ENCODE measurements at regions not wholly inside any gene's neighbourhood (a gene's known extent, or its start where the extent isn't known, plus 50 kb on each side); places are given as distances from the start of the nearest gene placed in this dataset.

DNA sequence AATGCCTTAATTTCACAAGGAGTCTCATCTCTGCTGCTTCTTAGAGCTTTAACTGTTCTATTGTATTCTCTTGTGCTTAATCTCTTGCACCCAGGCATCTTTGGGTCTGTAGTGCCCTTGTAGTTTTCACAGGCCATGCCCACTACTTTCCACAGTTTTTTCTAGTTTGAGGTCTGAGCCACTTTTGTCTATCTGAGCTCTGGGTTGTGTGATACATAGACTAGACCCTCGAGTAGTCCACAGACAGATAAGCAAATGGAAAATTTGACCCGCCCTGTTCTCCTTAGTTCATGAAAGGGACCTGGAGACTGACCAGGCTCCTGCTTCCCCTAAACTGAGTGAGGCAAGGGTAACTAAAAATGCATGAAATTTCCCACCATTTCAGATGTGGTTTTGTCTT is 466.8 kb upstream of the ZEB2 start (continued):
- TF ChIP-seq ZFP30 (CRISPR knock-in tag; IDR thresholded peaks at IDR 0.05) (no peak), TCF4 (CRISPR knock-in tag; IDR thresholded peaks at IDR 0.05; ENCODE audit: borderline replicate concordance) (no peak), BACH2 (CRISPR knock-in tag; IDR thresholded peaks at IDR 0.05; ENCODE audit: borderline replicate concordance) (no peak), ZNF8 (CRISPR knock-in tag; IDR thresholded peaks at IDR 0.05) (no peak)
- TF ChIP-seq, protein P1, sequence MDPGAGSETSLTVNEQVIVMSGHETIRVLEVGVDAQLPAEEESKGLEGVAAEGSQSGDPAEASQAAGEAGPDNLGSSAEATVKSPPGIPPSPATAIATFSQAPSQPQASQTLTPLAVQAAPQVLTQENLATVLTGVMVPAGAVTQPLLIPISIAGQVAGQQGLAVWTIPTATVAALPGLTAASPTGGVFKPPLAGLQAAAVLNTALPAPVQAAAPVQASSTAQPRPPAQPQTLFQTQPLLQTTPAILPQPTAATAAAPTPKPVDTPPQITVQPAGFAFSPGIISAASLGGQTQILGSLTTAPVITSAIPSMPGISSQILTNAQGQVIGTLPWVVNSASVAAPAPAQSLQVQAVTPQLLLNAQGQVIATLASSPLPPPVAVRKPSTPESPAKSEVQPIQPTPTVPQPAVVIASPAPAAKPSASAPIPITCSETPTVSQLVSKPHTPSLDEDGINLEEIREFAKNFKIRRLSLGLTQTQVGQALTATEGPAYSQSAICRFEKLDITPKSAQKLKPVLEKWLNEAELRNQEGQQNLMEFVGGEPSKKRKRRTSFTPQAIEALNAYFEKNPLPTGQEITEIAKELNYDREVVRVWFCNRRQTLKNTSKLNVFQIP (CRISPR knock-in tag; IDR thresholded peaks at IDR 0.05; ENCODE audit: borderline replicate concordance, low read depth): no peak

GRCh38 chr2:144984038-144984437 is 464.1 kb upstream of the ZEB2 start:
- no peak for ATAC-seq
- TF ChIP-seq ZNF8 (CRISPR knock-in tag; IDR thresholded peaks at IDR 0.05) (no peak), ZC3H10 (CRISPR knock-in tag; IDR thresholded peaks at IDR 0.05) (no peak), BACH2 (CRISPR knock-in tag; IDR thresholded peaks at IDR 0.05; ENCODE audit: borderline replicate concordance) (no peak), GLIS3 (CRISPR knock-in tag; IDR thresholded peaks at IDR 0.05) (no peak), SNAI2 (CRISPR knock-in tag; IDR thresholded peaks at IDR 0.05) (no peak), ZNF70 (CRISPR knock-in tag; IDR thresholded peaks at IDR 0.05) (no peak), OSR1 (CRISPR knock-in tag; IDR thresholded peaks at IDR 0.05) (no peak), CSRNP3 (CRISPR knock-in tag; IDR thresholded peaks at IDR 0.05) (no peak), CREB5 (CRISPR knock-in tag; IDR thresholded peaks at IDR 0.05; ENCODE audit: low read depth) (no peak)

- TF ChIP-seq ZC3H10 (CRISPR knock-in tag; IDR thresholded peaks at IDR 0.05) (no peak), ZNF8 (CRISPR knock-in tag; IDR thresholded peaks at IDR 0.05) (no peak), ZNF70 (CRISPR knock-in tag; IDR thresholded peaks at IDR 0.05) (no peak), SNAI2 (CRISPR knock-in tag; IDR thresholded peaks at IDR 0.05) (no peak), CREB5 (CRISPR knock-in tag; IDR thresholded peaks at IDR 0.05; ENCODE audit: low read depth) (no peak), ISL1 (CRISPR knock-in tag; IDR thresholded peaks at IDR 0.05) (no peak), ZFP30 (CRISPR knock-in tag; IDR thresholded peaks at IDR 0.05) (no peak), GLIS3 (CRISPR knock-in tag; IDR thresholded peaks at IDR 0.05) (no peak), TOX (CRISPR knock-in tag; IDR thresholded peaks at IDR 0.05; ENCODE audit: borderline replicate concordance) (no peak), BACH2 (CRISPR knock-in tag; IDR thresholded peaks at IDR 0.05; ENCODE audit: borderline replicate concordance) (no peak), ZNF565 (CRISPR knock-in tag; conservative IDR thresholded peaks at IDR 0.05; ENCODE audit: low read depth) (no peak), PPARA (CRISPR knock-in tag; IDR thresholded peaks at IDR 0.05; ENCODE audit: borderline replicate concordance) (no peak), ZFP3 (CRISPR knock-in tag; IDR thresholded peaks at IDR 0.05) (no peak)
- ATAC-seq: peak; percentile 81
Observed at GRCh38 chr2:144983107-144983506, 463.2 kb upstream of the ZEB2 start.

DNA sequence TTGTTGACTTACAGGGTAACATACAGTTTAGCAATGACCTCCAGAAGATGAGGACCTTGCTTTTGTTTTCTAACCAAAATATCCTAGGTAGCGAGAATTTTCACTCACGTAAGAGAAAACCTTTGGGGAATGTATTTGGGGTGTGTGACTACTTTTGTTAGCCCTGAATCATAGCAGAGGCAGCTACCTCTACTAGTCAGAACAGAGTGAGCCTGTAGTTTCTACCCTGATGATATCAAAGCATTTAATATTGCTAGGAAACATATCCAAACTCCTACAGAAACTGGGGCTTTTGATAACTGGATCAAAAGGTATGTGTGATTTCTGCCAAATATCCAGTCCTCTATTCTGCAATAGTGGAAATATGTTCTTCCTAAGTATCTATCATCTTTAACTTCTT is 462.6 kb upstream of the ZEB2 start:
- TF ChIP-seq ESRRG (CRISPR knock-in tag; IDR thresholded peaks at IDR 0.05) (no peak), PPARA (CRISPR knock-in tag; IDR thresholded peaks at IDR 0.05; ENCODE audit: borderline replicate concordance) (no peak), PATZ1 (CRISPR knock-in tag; IDR thresholded peaks at IDR 0.05; ENCODE audit: borderline replicate concordance) (no peak), GLIS3 (CRISPR knock-in tag; IDR thresholded peaks at IDR 0.05) (no peak)
- peak; percentile 53; the same call in 1 of the 3 replicates for ATAC-seq

DNA sequence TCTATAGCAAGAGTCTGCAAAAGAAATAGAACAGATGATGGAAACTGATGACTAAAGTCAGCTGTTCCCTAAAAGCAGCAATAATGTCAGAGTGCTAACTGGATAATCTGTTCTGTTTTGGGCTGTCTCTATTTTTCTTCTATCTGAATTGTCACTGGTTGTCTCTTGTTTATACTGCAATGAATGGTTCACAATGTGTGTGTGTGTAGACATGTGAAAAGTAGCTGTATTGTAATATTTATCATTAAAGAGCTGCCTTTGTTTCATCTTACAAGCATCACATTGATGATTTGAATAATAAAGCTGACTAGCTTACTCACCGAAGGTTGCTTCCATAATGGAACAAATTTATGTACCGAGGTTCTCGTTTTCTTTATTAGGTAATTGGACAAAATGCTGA is 456.0 kb upstream of the ZEB2 start:
- TF ChIP-seq ARNTL (CRISPR knock-in tag; IDR thresholded peaks at IDR 0.05; ENCODE audit: borderline replicate concordance, low read depth): no peak
- no peak for TF ChIP-seq PATZ1 (CRISPR knock-in tag; IDR thresholded peaks at IDR 0.05; ENCODE audit: borderline replicate concordance)
- TF ChIP-seq SNAI2 (CRISPR knock-in tag; IDR thresholded peaks at IDR 0.05): no peak
- no peak for TF ChIP-seq CSRNP3 (CRISPR knock-in tag; IDR thresholded peaks at IDR 0.05)
- TF ChIP-seq ZFP30 (CRISPR knock-in tag; IDR thresholded peaks at IDR 0.05): no peak
- TF ChIP-seq ZC3H10 (CRISPR knock-in tag; IDR thresholded peaks at IDR 0.05): no peak
- no peak for TF ChIP-seq ISL1 (CRISPR knock-in tag; IDR thresholded peaks at IDR 0.05)
- TF ChIP-seq ZNF70 (CRISPR knock-in tag; IDR thresholded peaks at IDR 0.05): no peak
- no peak for TF ChIP-seq CSDC2 (CRISPR knock-in tag; IDR thresholded peaks at IDR 0.05)
- ATAC-seq: no peak
